ENCODE measurements at regions not wholly inside any gene's neighbourhood (a gene's known extent, or its start where the extent isn't known, plus 50 kb on each side); places are given as distances from the start of the nearest gene placed in this dataset.

GRCh38 chr4:125444166-125444565 lies 129.4 kb downstream of the FAT4 start:
- TF ChIP-seq CTCF (IDR thresholded peaks at IDR 0.05; ENCODE audit: borderline replicate concordance, extremely low read depth, low read length, poor library complexity, severe bottlenecking) (no peak), EZH2 (IDR thresholded peaks at IDR 0.05; ENCODE audit: borderline replicate concordance, low read depth, low read length, severe bottlenecking) (no peak)
